ENCODE measurements at regions not wholly inside any gene's neighbourhood (a gene's known extent, or its start where the extent isn't known, plus 50 kb on each side); places are given as distances from the start of the nearest gene placed in this dataset.
A peak's percentile ranks its signal among the peaks of the same experiment; 100 is the strongest.

DNA sequence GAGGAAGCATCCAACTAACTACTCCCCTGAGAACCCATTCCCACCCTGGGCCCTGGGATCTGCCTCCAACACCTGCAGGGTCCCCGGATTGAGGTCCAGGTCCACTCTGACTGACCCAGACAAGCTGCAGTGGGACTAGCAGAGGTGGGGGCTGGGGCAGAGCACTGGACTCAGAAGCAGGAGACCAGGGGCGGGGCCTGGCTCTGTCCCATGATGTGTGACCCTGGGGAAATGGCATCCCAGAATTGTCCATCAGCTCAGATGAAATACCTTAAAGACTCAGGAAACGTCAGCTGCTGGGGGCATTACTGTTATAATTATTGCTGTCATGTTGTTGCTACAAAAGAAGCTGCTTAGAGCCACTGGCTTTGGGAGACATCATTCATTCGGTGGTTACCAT, 202.4 kb downstream of the C9orf50 start:
- Histone ChIP-seq H3K36me3 (no peaks in the 10 kb centered on the region), H3K27ac (no peak overlapping the region), H3K27me3 (no peaks in the 10 kb centered on the region), H3K4me1 (no peaks in the 10 kb centered on the region), H3K4me3 (no peak overlapping the region), H3K9ac (ENCODE audit: low read depth in 2 of 2, low read length in 2 of 2) (no peak overlapping the region), H3K9me3 (no peaks in the 10 kb centered on the region)
- no peak for DNase-seq
- intact Hi-C loops (cut with DNase I), result no loop called here
- TF ChIP-seq, protein P1, sequence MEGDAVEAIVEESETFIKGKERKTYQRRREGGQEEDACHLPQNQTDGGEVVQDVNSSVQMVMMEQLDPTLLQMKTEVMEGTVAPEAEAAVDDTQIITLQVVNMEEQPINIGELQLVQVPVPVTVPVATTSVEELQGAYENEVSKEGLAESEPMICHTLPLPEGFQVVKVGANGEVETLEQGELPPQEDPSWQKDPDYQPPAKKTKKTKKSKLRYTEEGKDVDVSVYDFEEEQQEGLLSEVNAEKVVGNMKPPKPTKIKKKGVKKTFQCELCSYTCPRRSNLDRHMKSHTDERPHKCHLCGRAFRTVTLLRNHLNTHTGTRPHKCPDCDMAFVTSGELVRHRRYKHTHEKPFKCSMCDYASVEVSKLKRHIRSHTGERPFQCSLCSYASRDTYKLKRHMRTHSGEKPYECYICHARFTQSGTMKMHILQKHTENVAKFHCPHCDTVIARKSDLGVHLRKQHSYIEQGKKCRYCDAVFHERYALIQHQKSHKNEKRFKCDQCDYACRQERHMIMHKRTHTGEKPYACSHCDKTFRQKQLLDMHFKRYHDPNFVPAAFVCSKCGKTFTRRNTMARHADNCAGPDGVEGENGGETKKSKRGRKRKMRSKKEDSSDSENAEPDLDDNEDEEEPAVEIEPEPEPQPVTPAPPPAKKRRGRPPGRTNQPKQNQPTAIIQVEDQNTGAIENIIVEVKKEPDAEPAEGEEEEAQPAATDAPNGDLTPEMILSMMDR (IDR thresholded peaks at IDR 0.05), result no peak

DNA sequence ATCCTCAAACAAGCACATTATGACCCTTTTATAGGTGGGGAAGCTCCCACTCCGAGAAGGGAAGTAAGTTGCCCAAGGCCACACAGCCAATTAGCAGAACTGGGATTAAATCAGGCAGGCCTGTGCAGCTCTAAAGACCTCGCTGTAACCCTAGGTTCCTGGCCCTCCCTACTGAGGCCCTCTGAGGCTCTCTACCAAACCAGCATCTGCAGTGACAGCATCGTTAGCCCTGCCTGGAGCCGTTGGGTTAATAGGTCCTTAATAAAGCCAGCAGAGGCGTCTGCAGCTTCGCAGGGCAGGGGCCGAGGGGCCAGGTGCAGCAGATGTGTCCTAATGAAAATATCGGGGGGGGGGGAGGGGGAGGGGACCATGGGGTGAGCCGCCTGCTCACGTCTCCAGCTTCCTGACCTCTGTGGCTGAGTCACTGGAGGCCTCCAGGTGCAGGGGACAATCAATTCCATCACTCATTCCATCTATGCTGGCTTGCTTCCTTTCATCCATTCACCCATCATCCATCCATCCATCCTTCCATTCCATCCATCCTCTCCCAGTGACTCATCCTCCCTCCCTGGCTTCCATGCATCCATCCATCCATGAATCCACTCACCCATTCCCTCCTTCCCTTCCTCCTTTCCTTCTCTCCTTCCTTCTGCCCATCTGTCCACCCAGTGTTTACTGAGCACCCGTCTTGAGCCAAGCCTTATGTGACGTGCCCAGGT, 203.9 kb downstream of the C9orf50 start:
- Histone ChIP-seq H3K9me3 (no peaks in the 10 kb centered on the region), H3K4me3 (no peak overlapping the region), H3K9ac (ENCODE audit: low read depth in 2 of 2, low read length in 2 of 2) (no peak overlapping the region), H3K27ac (no peak overlapping the region), H3K4me1 (peaks cover 7% of the 10 kb centered on the region), H3K27me3 (no peaks in the 10 kb centered on the region), H3K36me3 (no peaks in the 10 kb centered on the region)
- DNase-seq, result no peak
- intact Hi-C loops (cut with DNase I), result no loop called here
- TF ChIP-seq, protein P1 (IDR thresholded peaks at IDR 0.05), result no peak

DNA sequence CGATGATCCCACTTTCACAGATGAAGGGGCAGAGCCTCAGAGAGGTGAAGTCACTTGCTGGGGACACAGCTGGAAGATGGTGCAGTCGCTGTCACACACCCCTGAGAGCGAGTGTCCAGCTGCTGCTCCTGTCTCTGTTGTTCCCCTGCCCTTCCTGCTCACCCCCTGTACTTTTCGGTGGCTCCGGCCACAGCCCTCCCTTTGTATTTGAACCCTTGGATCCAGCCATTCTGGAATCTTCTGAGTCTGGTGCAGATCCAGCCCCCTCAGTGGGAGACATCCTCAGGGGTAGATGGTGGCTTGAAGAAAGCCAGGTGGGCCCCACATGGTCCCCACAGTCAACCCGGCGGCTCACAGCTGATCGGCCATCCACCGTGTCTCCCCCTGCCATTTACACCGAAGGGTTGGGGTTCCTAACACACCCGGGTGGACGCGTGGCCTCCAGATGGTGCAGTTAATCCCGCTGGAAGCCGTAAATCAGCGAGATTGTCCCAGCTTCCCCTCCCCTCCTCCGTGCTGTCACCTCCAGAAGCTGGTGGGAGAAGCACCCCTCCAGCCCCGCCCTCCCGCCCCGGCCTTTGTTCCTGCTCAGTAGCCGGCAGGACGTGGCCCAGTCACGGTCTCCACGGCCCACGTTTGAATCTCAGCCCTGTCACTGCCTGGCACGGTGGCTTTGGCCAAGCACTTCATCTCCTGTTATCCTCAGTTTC, 204.8 kb downstream of the C9orf50 start:
- no peaks in the 10 kb centered on the region for H3K9me3 ChIP-seq
- no peak overlapping the region for H3K9ac ChIP-seq (ENCODE audit: low read depth in 2 of 2, low read length in 2 of 2)
- intact Hi-C loops (cut with DNase I), result no loop called here
- TF ChIP-seq, protein P1 (IDR thresholded peaks at IDR 0.05), result no peak
- H3K27ac ChIP-seq, result no peak overlapping the region
- H3K27me3 ChIP-seq, result no peaks in the 10 kb centered on the region
- DNase-seq, result no peak
- H3K36me3 ChIP-seq, result no peaks in the 10 kb centered on the region
- no peak overlapping the region for H3K4me3 ChIP-seq
- peaks cover 7% of the 10 kb centered on the region for H3K4me1 ChIP-seq

DNA sequence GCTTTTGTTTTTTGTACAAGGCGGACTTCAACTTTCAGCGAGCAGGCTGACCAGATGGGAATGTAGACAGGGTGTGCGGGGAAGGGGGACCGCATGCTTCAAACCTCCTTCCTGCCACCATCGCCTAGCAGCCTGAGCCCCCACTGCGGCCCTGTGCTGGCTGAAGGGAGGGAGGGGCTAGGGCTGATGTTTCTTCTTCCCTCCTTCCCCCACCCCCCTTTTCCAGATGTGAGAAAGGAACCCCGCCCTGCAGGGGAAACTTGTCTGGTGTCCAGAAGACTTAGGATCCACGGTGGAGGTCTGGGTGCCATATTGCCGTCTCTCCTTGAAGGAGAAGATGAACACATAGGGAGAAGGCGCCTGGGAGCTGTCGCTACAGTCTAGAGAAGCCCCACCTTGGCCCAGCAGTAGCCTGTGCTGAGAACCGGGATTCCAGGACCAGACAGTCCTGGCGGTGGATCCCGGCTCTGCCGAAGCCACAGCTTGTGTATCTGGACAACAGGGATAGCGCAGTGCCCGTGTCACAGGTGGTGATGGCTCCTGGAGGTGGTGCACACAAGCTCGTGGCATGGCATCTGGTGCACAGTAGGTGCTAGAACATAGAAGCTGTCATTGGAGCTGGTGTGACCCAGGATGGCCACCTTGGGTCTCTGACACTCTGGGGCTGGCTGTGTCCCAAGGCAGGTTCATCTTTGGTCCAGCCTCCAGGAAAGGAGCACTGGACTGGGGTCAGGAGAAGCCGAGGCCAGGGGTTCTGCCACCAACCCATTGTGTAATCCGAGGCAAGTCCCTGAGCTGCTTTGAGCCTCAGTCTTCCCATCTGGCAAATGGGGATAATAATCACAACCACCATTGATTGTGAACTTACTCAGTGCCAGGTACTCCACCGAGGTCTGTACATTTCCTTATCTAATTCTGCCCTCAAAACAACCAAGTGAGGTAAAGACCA, 205.6 kb downstream of the C9orf50 start:
- H3K27ac ChIP-seq, result peak overlapping the region; percentile 97
- intact Hi-C loops (cut with DNase I), result loop anchor here (5.0 kb wide), 1 partner anchor 67 kb away; no protein-coding TSS in a partner anchor
- H3K4me1 ChIP-seq, result peaks cover 7% of the 10 kb centered on the region
- no peak overlapping the region for H3K4me3 ChIP-seq
- H3K9ac ChIP-seq (ENCODE audit: low read depth in 2 of 2, low read length in 2 of 2), result peak overlapping the region in 1 of 2 donors; percentile 81
- peak; percentile 31 for DNase-seq
- H3K36me3 ChIP-seq, result no peaks in the 10 kb centered on the region
- H3K9me3 ChIP-seq, result no peaks in the 10 kb centered on the region
- TF ChIP-seq, protein P1 (IDR thresholded peaks at IDR 0.05), result no peak
- no peaks in the 10 kb centered on the region for H3K27me3 ChIP-seq

DNA sequence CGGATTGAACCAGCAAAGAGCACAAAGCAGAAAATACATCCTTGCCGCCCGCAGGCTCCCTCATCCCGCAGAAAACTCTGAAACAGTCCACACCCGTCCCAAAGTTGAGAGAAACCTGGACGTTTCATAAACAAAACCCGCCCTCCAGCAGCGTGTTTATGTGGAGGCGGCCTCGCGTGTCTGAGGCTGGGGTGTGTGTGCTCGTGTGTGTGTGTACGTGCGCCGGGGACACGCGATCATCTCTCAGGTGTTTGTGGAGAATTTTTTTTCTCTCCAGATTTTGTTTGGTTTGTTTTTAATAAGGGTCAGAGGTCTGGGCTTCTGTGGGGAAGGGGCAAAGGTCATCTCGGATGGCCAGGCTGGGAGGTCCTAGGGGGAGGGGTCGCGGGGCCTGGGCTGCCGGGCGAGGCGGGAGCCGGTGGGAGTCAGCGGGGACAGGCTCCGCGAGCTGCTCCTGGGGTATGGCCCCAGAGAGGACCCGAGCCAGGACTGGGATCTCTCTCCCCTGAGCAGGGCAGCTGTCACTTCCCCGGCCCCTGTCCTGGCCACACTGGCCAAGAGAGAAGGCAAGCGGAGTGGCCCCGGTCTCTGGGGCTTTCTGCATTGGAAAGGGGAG, 206.4 kb downstream of the C9orf50 start:
- intact Hi-C loops (cut with DNase I), result loop anchor here (5.0 kb wide), 1 partner anchor 68 kb away; no protein-coding TSS in a partner anchor
- DNase-seq, result peak; percentile 66
- Histone ChIP-seq H3K36me3 (no peaks in the 10 kb centered on the region), H3K4me1 (peaks cover 7% of the 10 kb centered on the region), H3K4me3 (peak overlapping the region; percentile 51), H3K9me3 (no peaks in the 10 kb centered on the region), H3K27me3 (no peaks in the 10 kb centered on the region), H3K9ac (ENCODE audit: low read depth in 2 of 2, low read length in 2 of 2) (peak overlapping the region; percentile 81 to 99), H3K27ac (peak overlapping the region; percentile 97)
- TF ChIP-seq, protein P1 (IDR thresholded peaks at IDR 0.05), result no peak

All from colonic mucosa (tissue), 4 donors.